CD14-positive monocyte (primary cell): ENCODE measurements at regions not wholly inside any gene's neighbourhood (a gene's known extent, or its start where the extent isn't known, plus 50 kb on each side); places are given as distances from the start of the nearest gene placed in this dataset.
A peak's percentile ranks its signal among the peaks of the same experiment; 100 is the strongest.

ENCODE experiments used
- DNase-seq, 3 donors: peaks; one replicate each; pipeline ENCODE4 v3.0.0-alpha.2; 2011 to 2022
- H2AFZ ChIP-seq: 2 replicates; pipeline ENCODE4 v1.6.0; 2012; ENCODE audit warnings: mild to moderate bottlenecking, low read depth, low read length, inconsistent platforms; ENCODE audit not compliant: insufficient read depth, poor library complexity, severe bottlenecking
- H3K27ac ChIP-seq, 2 donors: 1 replicate in 1 of 2; 2 replicates in 1 of 2; pipeline ENCODE4 v1.5.1; 2012 to 2013; ENCODE audit warnings: low read length in 2 of 2, control low read depth in 1 of 2, inconsistent platforms in 1 of 2, low read depth in 1 of 2, mild to moderate bottlenecking in 1 of 2
- H3K27me3 ChIP-seq, 2 donors: one replicate each; pipeline versions ENCODE4 v1.6.0 to v1.6.1; 2011 to 2013; ENCODE audit warnings: low read length in 2 of 2; ENCODE audit not compliant: control insufficient read depth in 2 of 2, insufficient read depth in 2 of 2
- H3K36me3 ChIP-seq, 2 donors: replicated peaks in 1 of 2; 1 replicate in 1 of 2; 2 replicates in 1 of 2; pipeline versions ENCODE4 v1.5.1 to v1.6.1; 2012 to 2013; ENCODE audit warnings: low read length in 2 of 2, control low read depth in 1 of 2, inconsistent platforms in 1 of 2, mild to moderate bottlenecking in 1 of 2; ENCODE audit not compliant: insufficient read depth in 2 of 2, control insufficient read depth in 1 of 2
- H3K4me1 ChIP-seq, 2 donors: 1 replicate in 1 of 2; 2 replicates in 1 of 2; pipeline versions ENCODE4 v1.5.1 to v1.6.1; 2012 to 2013; ENCODE audit warnings: low read length in 2 of 2, control low read depth in 1 of 2, inconsistent platforms in 1 of 2, mild to moderate bottlenecking in 1 of 2, moderate library complexity in 1 of 2; ENCODE audit not compliant: insufficient read depth in 2 of 2, control insufficient read depth in 1 of 2
- H3K4me2 ChIP-seq: replicated peaks from 2 replicates; pipeline ENCODE3; 2012; ENCODE audit warnings: low read length, moderate library complexity, mild to moderate bottlenecking; ENCODE audit not compliant: poor library complexity, severe bottlenecking; ENCODE audit errors: extremely low read depth
- H3K4me3 ChIP-seq, 3 experiments: fragments of 200-600 bp in 1 of 3; sonication (generic) in 1 of 3; replicated peaks in 1 of 3; 1 replicate in 2 of 3; 2 replicates in 1 of 3; pipeline ENCODE4 v1.5.1; 2011 to 2013; ENCODE audit warnings: low read length in 3 of 3, mild to moderate bottlenecking in 3 of 3, control low read depth in 2 of 3, low read depth in 2 of 3, inconsistent platforms in 1 of 3, moderate library complexity in 1 of 3
- H3K79me2 ChIP-seq: 2 replicates; pipeline ENCODE4 v1.6.0; 2012; ENCODE audit warnings: mild to moderate bottlenecking, control low read depth, inconsistent platforms, low read length, moderate library complexity; ENCODE audit not compliant: insufficient read depth
- H3K9ac ChIP-seq: 2 replicates; pipeline ENCODE4 v1.6.0; 2017; ENCODE audit warnings: low read length, mild to moderate bottlenecking; ENCODE audit not compliant: insufficient read depth, poor library complexity, severe bottlenecking
- H3K9me3 ChIP-seq, 2 donors: replicated peaks in 1 of 2; 1 replicate in 1 of 2; 2 replicates in 1 of 2; pipeline versions ENCODE4 v1.5.1 to v1.6.1; 2012 to 2013; ENCODE audit warnings: low read length in 2 of 2, control low read depth in 1 of 2; ENCODE audit not compliant: control insufficient read depth in 1 of 2, insufficient read depth in 1 of 2
- H4K20me1 ChIP-seq: 2 replicates; pipeline ENCODE4 v1.6.0; 2012; ENCODE audit warnings: mild to moderate bottlenecking, low read length, control low read depth, moderate library complexity; ENCODE audit not compliant: insufficient read depth
- H3K27ac Mint-ChIP-seq, 7 donors: one replicate each; pipeline ENCODE4 v1.8.0; 2020; ENCODE audit warnings: mild to moderate bottlenecking in 7 of 7, mixed read lengths in 7 of 7, moderate library complexity in 6 of 7, inconsistent platforms in 2 of 7
- H3K27me3 Mint-ChIP-seq, 3 donors: one replicate each; pipeline ENCODE4 v1.8.0; 2021 to 2022; ENCODE audit warnings: low read depth in 3 of 3, mild to moderate bottlenecking in 3 of 3, mixed read lengths in 3 of 3, moderate library complexity in 3 of 3, inconsistent platforms in 1 of 3
- H3K36me3 Mint-ChIP-seq, 2 donors: one replicate each; pipeline ENCODE4 v1.8.0; 2020; ENCODE audit warnings: mixed read lengths in 2 of 2, inconsistent platforms in 1 of 2, mild to moderate bottlenecking in 1 of 2
- H3K4me1 Mint-ChIP-seq: one replicate; pipeline ENCODE4 v1.8.0; 2020; ENCODE audit warnings: mild to moderate bottlenecking, mixed read lengths
- H3K4me3 Mint-ChIP-seq, 2 donors: one replicate each; pipeline ENCODE4 v1.8.0; 2020; ENCODE audit warnings: mild to moderate bottlenecking in 2 of 2, mixed read lengths in 2 of 2, moderate library complexity in 1 of 2
- H3K9me3 Mint-ChIP-seq, 7 donors: one replicate each; pipeline ENCODE4 v1.8.0; 2020 to 2022; ENCODE audit warnings: mixed read lengths in 7 of 7, mild to moderate bottlenecking in 6 of 7, moderate library complexity in 6 of 7, inconsistent platforms in 2 of 7
- CTCF ChIP-seq: fragments of 200-600 bp; IDR thresholded peaks from one replicate; pipeline ENCODE4 v1.8.0; 2022; ENCODE audit warnings: antibody characterized with exemption, mild to moderate bottlenecking
- whole genome bisulfite sequencing: methylation state at CpG from one replicate; pipeline ENCODE4 v1.1.5; 2013; ENCODE audit warnings: missing lambda C conversion rate; ENCODE audit not compliant: insufficient coverage; 5-methylcytosine and 5-hydroxymethylcytosine counted together
- intact Hi-C, 2 donors: fragments of 100-400 bp; cut with micrococcal nuclease; formaldehyde crosslinking; loops; one replicate each; pipeline versions ENCODE4 v1.15.0 to v1.15.1; 2023

- intact Hi-C loops = no loop called here
- Mint-ChIP-seq H3K4me3 (no peak overlapping the region), H3K27ac (no peak overlapping the region), H3K27me3 (no peaks in the 10 kb centered on the region), H3K9me3 (peaks cover 0 to 4% (median 0%) of the 10 kb centered on the region in 7 donors), H3K4me1 (no peaks in the 10 kb centered on the region), H3K36me3 (no peaks in the 10 kb centered on the region)
- Histone ChIP-seq H3K4me1 (no peaks in the 10 kb centered on the region), H3K9ac (no peak overlapping the region), H3K36me3 (no peaks in the 10 kb centered on the region), H3K4me2 (no peak overlapping the region), H3K9me3 (no peaks in the 10 kb centered on the region), H4K20me1 (no peaks in the 10 kb centered on the region), H3K79me2 (no peaks in the 10 kb centered on the region), H3K27ac (no peak overlapping the region), H2AFZ (no peak overlapping the region), H3K27me3 (no peaks in the 10 kb centered on the region), H3K4me3 (no peak overlapping the region)
- DNase-seq = no peak
- TF ChIP-seq CTCF = no peak
- no CpG with 5 or more reads among the region's 2 CpGs for WGBS
Observed at GRCh38 chr5:118696076-118696475, 292.3 kb downstream of the DTWD2 start.

DNA sequence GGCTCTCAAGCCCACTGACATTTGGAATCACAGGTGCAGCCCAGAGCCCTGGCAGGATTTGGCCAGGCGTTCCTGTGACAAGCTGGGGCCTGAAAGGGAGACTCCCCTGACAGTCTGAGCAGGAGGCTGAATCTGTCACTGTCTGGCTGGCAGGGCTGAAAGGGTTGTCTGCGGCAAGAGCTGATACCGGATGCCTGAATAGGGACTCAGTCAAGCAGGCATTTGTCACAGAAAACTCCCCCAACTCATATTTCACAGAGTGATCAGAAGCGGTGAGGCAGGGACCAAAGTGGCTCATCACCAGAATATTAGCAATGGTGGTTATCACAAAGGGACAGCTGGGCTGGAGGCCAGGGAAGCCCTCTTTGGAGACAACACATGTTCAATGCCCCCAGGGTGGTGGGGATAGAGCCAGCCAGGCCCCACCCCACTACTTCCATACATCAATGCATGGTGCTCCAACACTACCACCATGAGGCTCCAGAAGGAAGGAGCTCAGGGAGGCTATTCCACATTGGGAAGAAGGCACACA is 295.5 kb downstream of the DTWD2 start:
- WGBS = 50% methylated on average over 1 of the region's 4 CpGs
- peak overlapping the region in 1 of 7 donors; percentile 77 for H3K27ac Mint-ChIP-seq
- peaks cover 0 to 3% (median 1%) of the 10 kb centered on the region in 7 donors for H3K9me3 Mint-ChIP-seq
- intact Hi-C loops = no loop called here
- no peak overlapping the region for H3K4me3 Mint-ChIP-seq
- Histone ChIP-seq H3K27me3 (no peaks in the 10 kb centered on the region), H3K9ac (no peak overlapping the region), H4K20me1 (no peaks in the 10 kb centered on the region), H3K36me3 (no peaks in the 10 kb centered on the region), H3K79me2 (no peaks in the 10 kb centered on the region), H3K9me3 (no peaks in the 10 kb centered on the region), H3K27ac (no peak overlapping the region), H2AFZ (no peak overlapping the region), H3K4me2 (no peak overlapping the region), H3K4me1 (no peaks in the 10 kb centered on the region), H3K4me3 (no peak overlapping the region)
- no peaks in the 10 kb centered on the region for H3K36me3 Mint-ChIP-seq
- no peak for TF ChIP-seq CTCF
- no peak for DNase-seq
- H3K27me3 Mint-ChIP-seq = no peaks in the 10 kb centered on the region
- no peaks in the 10 kb centered on the region for H3K4me1 Mint-ChIP-seq
